Breast epithelium (tissue), 4 donors: ENCODE measurements at regions not wholly inside any gene's neighbourhood (a gene's known extent, or its start where the extent isn't known, plus 50 kb on each side); places are given as distances from the start of the nearest gene placed in this dataset.

Source experiments
- DNase-seq, 2 donors: peaks; one replicate each; pipeline ENCODE4 v3.0.0-alpha.2; 2019; ENCODE audit warnings: low spot score in 2 of 2
- H3K27ac ChIP-seq, 2 donors: fragments of 200-600 bp; sonication (generic) in 1 of 2; one replicate each; pipeline ENCODE4 v1.5.1; 2016 to 2019; ENCODE audit warnings: mild to moderate bottlenecking in 1 of 2
- H3K27me3 ChIP-seq, 2 donors: fragments of 200-600 bp; sonication (generic) in 1 of 2; one replicate each; pipeline versions ENCODE4 v1.5.1 to v1.6.0; 2017 to 2019; ENCODE audit warnings: control low read depth in 1 of 2, mild to moderate bottlenecking in 1 of 2
- H3K36me3 ChIP-seq: fragments of 200-600 bp; one replicate; pipeline ENCODE4 v1.5.1; 2019
- H3K4me1 ChIP-seq, 2 donors: fragments of 200-600 bp; sonication (generic); one replicate each; pipeline ENCODE4 v1.5.1; 2016 to 2019; ENCODE audit warnings: control low read depth in 1 of 2
- H3K4me3 ChIP-seq, 3 donors: fragments of 200-600 bp; sonication (generic); 1 replicate in 2 of 3; 2 replicates in 1 of 3; pipeline ENCODE4 v1.5.1; 2016 to 2019; ENCODE audit warnings: mild to moderate bottlenecking in 3 of 3, moderate library complexity in 2 of 3
- H3K9me3 ChIP-seq, 2 donors: fragments of 200-600 bp; sonication (generic) in 1 of 2; one replicate each; pipeline ENCODE4 v1.5.1; 2016 to 2019; ENCODE audit warnings: control low read depth in 1 of 2
- CTCF ChIP-seq, 3 donors: fragments of 450-650 bp; IDR thresholded peaks; one replicate each; pipeline ENCODE4 v1.5.1; 2016 to 2017; ENCODE audit warnings: antibody characterized with exemption in 3 of 3, mild to moderate bottlenecking in 3 of 3, moderate library complexity in 3 of 3
- POLR2A ChIP-seq: fragments of 450-650 bp; IDR thresholded peaks from one replicate; pipeline ENCODE4 v1.6.1; 2016; ENCODE audit warnings: antibody characterized with exemption, mild to moderate bottlenecking, moderate library complexity
- POLR2AphosphoS5 ChIP-seq, 3 donors: sonication (generic); formaldehyde crosslinking; IDR thresholded peaks; one replicate each; pipeline ENCODE4 v1.6.1; 2017; ENCODE audit warnings: antibody characterized with exemption in 3 of 3
- intact Hi-C: fragments of 100-400 bp; cut with DNase I; formaldehyde crosslinking; loops from one replicate; pipeline ENCODE4 v1.15.1; 2023; ENCODE audit warnings: low total_unique reads

- H3K9me3 ChIP-seq, result peaks cover 8% of the 10 kb centered on the region in 2 donors
- no peaks in the 10 kb centered on the region for H3K4me1 ChIP-seq
- DNase-seq, result peak in 1 of 2 donors; percentile 28
- no peak overlapping the region for H3K27ac ChIP-seq
- TF ChIP-seq POLR2AphosphoS5 (IDR thresholded peaks at IDR 0.05), result no peak
- intact Hi-C loops, result no loop called here
- H3K36me3 ChIP-seq, result no peaks in the 10 kb centered on the region
- H3K27me3 ChIP-seq, result no peaks in the 10 kb centered on the region
- no peak overlapping the region for H3K4me3 ChIP-seq
Observed at GRCh38 chr9:115590011-115590410, 472.1 kb upstream of the TNC start.

GRCh38 chr9:115591584-115591984, 473.6 kb upstream of the TNC start:
- TF ChIP-seq POLR2A (no peak), CTCF (IDR thresholded peaks at IDR 0.05) (peak; percentile 56 to 78 (median 76)), POLR2AphosphoS5 (IDR thresholded peaks at IDR 0.05) (peak in 1 of 3 donors; percentile 32)
- H3K9me3 ChIP-seq, result peaks cover 8% of the 10 kb centered on the region in 2 donors
- DNase-seq, result peak in 1 of 2 donors; percentile 68
- H3K27ac ChIP-seq, result peak overlapping the region; percentile 33 to 73
- no peak overlapping the region for H3K4me3 ChIP-seq
- intact Hi-C loops, result no loop called here
- no peaks in the 10 kb centered on the region for H3K4me1 ChIP-seq
- peaks cover 0 to under 1% of the 10 kb centered on the region in 2 donors for H3K27me3 ChIP-seq
- H3K36me3 ChIP-seq, result no peaks in the 10 kb centered on the region

GRCh38 chr9:115593587-115594091, 475.7 kb upstream of the TNC start:
- H3K4me3 ChIP-seq, result no peak overlapping the region
- no peak for DNase-seq
- TF ChIP-seq CTCF (IDR thresholded peaks at IDR 0.05), result peak in 2 of 3 donors; percentile 71 to 80
- no peak for TF ChIP-seq POLR2A
- H3K27ac ChIP-seq, result no peak overlapping the region
- H3K4me1 ChIP-seq, result no peaks in the 10 kb centered on the region
- H3K27me3 ChIP-seq, result peaks cover 0 to 2% of the 10 kb centered on the region in 2 donors
- no peaks in the 10 kb centered on the region for H3K36me3 ChIP-seq
- H3K9me3 ChIP-seq, result peaks cover 8% of the 10 kb centered on the region in 2 donors
- intact Hi-C loops, result no loop called here

GRCh38 chr9:115594557-115594956, 476.6 kb upstream of the TNC start:
- H3K27me3 ChIP-seq, result peaks cover 0 to 2% of the 10 kb centered on the region in 2 donors
- H3K4me1 ChIP-seq, result no peaks in the 10 kb centered on the region
- H3K4me3 ChIP-seq, result no peak overlapping the region
- peaks cover 0 to 4% of the 10 kb centered on the region in 2 donors for H3K9me3 ChIP-seq
- no peak for DNase-seq
- no peak overlapping the region for H3K27ac ChIP-seq
- H3K36me3 ChIP-seq, result no peaks in the 10 kb centered on the region
- intact Hi-C loops, result no loop called here
- TF ChIP-seq POLR2A (no peak), POLR2AphosphoS5 (IDR thresholded peaks at IDR 0.05) (no peak), CTCF (IDR thresholded peaks at IDR 0.05) (no peak)

- no peak overlapping the region for H3K4me3 ChIP-seq
- DNase-seq, result no peak
- no peak overlapping the region for H3K27ac ChIP-seq
- H3K36me3 ChIP-seq, result no peaks in the 10 kb centered on the region
- TF ChIP-seq POLR2A, result no peak
- no peaks in the 10 kb centered on the region for H3K9me3 ChIP-seq
- H3K4me1 ChIP-seq, result no peaks in the 10 kb centered on the region
- intact Hi-C loops, result no loop called here
- peaks cover 0 to 2% of the 10 kb centered on the region in 2 donors for H3K27me3 ChIP-seq
Observed at GRCh38 chr9:115596021-115596745, 478.2 kb upstream of the TNC start.

- no peak for TF ChIP-seq POLR2A
- TF ChIP-seq CTCF (IDR thresholded peaks at IDR 0.05), result no peak
- no peak for TF ChIP-seq POLR2AphosphoS5 (IDR thresholded peaks at IDR 0.05)
- Histone ChIP-seq H3K36me3 (no peaks in the 10 kb centered on the region), H3K4me1 (no peaks in the 10 kb centered on the region), H3K9me3 (no peaks in the 10 kb centered on the region), H3K27me3 (peaks cover 0 to 2% of the 10 kb centered on the region in 2 donors), H3K27ac (no peak overlapping the region), H3K4me3 (no peak overlapping the region)
- no peak for DNase-seq
- intact Hi-C loops, result no loop called here
Observed at GRCh38 chr9:115596746-115597080, 478.8 kb upstream of the TNC start.
